ENCODE measurements at regions not wholly inside any gene's neighbourhood (a gene's known extent, or its start where the extent isn't known, plus 50 kb on each side); places are given as distances from the start of the nearest gene placed in this dataset.
"Not testable (repeated sequence)": the region's sequence is repeated elsewhere in the genome, so short reads cannot be mapped to it uniquely, and the experiment has no call there.

- H2AK5ac ChIP-seq (ENCODE audit: low read length, severe bottlenecking); H3K36me3 ChIP-seq (ENCODE audit: control insufficient read depth in 1 of 2, insufficient read depth in 2 of 2, low read depth in 1 of 2, low read length in 2 of 2); H3K18ac ChIP-seq (ENCODE audit: low read depth in 1 of 2, low read length in 2 of 2); H3K23ac ChIP-seq (ENCODE audit: low read length in 2 of 2); H2BK120ac ChIP-seq (ENCODE audit: low read depth, low read length); H3K27ac ChIP-seq (ENCODE audit: low read length, poor library complexity, severe bottlenecking); H4K8ac ChIP-seq (ENCODE audit: low read length); H3K9ac ChIP-seq (ENCODE audit: low read length); H3K9me3 ChIP-seq (ENCODE audit: control insufficient read depth, low read length); H2BK15ac ChIP-seq (ENCODE audit: low read depth, poor library complexity, severe bottlenecking); H3K79me1 ChIP-seq (replicated peaks; ENCODE audit: low read length, poor library complexity, severe bottlenecking); H3K4ac ChIP-seq (ENCODE audit: low read depth in 1 of 2, low read length in 2 of 2); H3K14ac ChIP-seq (ENCODE audit: low read length in 2 of 2); H4K91ac ChIP-seq (ENCODE audit: low read length); H2BK12ac ChIP-seq (ENCODE audit: low read length in 2 of 2); H2BK5ac ChIP-seq (ENCODE audit: low read depth, low read length, poor library complexity, severe bottlenecking): not testable (repeated sequence)
- peak; percentile 34 for DNase-seq
- Histone ChIP-seq H3K4me2 (ENCODE audit: low read length, poor library complexity, severe bottlenecking) (peak overlapping the region; percentile 86), H3K4me1 (ENCODE audit: control insufficient read depth, insufficient read depth, low read depth, low read length) (peaks cover 11% of the 10 kb centered on the region), H3K27me3 (ENCODE audit: control insufficient read depth in 1 of 2, insufficient read depth in 1 of 2, low read length in 2 of 2) (peaks cover 12 to 33% of the 10 kb centered on the region in 2 experiments), H2AFZ (ENCODE audit: low read depth, low read length) (peak overlapping the region; percentile 11), H3K4me3 (ENCODE audit: insufficient read depth in 1 of 2, low read depth in 1 of 2, low read length in 2 of 2) (peak overlapping the region; percentile 38 to 49)
- 12% methylated on average over 34 of the region's 34 CpGs for WGBS
Observed at GRCh38 chr1:148361427-148362215, 121.5 kb downstream of the PPIAL4G start.

GRCh38 chr1:148357037-148357436, 126.1 kb downstream of the PPIAL4G start:
- H2BK12ac ChIP-seq (ENCODE audit: low read length in 2 of 2), result no peak overlapping the region
- H2BK15ac ChIP-seq (ENCODE audit: low read depth, poor library complexity, severe bottlenecking), result no peak overlapping the region
- H3K14ac ChIP-seq (ENCODE audit: low read length in 2 of 2), result no peak overlapping the region
- H3K4me2 ChIP-seq (ENCODE audit: low read length, poor library complexity, severe bottlenecking), result no peak overlapping the region
- 84% methylated on average over 1 of the region's 1 CpG for WGBS
- H3K4ac ChIP-seq (ENCODE audit: low read depth in 1 of 2, low read length in 2 of 2), result no peak overlapping the region
- no peak overlapping the region for H2BK5ac ChIP-seq (ENCODE audit: low read depth, low read length, poor library complexity, severe bottlenecking)
- H3K9ac ChIP-seq (ENCODE audit: low read length), result no peak overlapping the region
- no peak overlapping the region for H3K4me3 ChIP-seq (ENCODE audit: insufficient read depth in 1 of 2, low read depth in 1 of 2, low read length in 2 of 2)
- H3K36me3 ChIP-seq (ENCODE audit: control insufficient read depth in 1 of 2, insufficient read depth in 2 of 2, low read depth in 1 of 2, low read length in 2 of 2), result no peaks in the 10 kb centered on the region
- H2AK5ac ChIP-seq (ENCODE audit: low read length, severe bottlenecking), result no peak overlapping the region
- H2AFZ ChIP-seq (ENCODE audit: low read depth, low read length), result no peak overlapping the region
- no peak for DNase-seq
- no peak overlapping the region for H4K91ac ChIP-seq (ENCODE audit: low read length)
- peaks cover 43 to 44% of the 10 kb centered on the region in 2 experiments for H3K27me3 ChIP-seq (ENCODE audit: control insufficient read depth in 1 of 2, insufficient read depth in 1 of 2, low read length in 2 of 2)
- H2BK120ac ChIP-seq (ENCODE audit: low read depth, low read length), result no peak overlapping the region
- peaks cover 8% of the 10 kb centered on the region for H3K4me1 ChIP-seq (ENCODE audit: control insufficient read depth, insufficient read depth, low read depth, low read length)
- H3K9me3 ChIP-seq (ENCODE audit: control insufficient read depth, low read length), result no peaks in the 10 kb centered on the region
- H4K8ac ChIP-seq (ENCODE audit: low read length), result no peak overlapping the region
- no peak overlapping the region for H3K23ac ChIP-seq (ENCODE audit: low read length in 2 of 2)
- H3K18ac ChIP-seq (ENCODE audit: low read depth in 1 of 2, low read length in 2 of 2), result no peak overlapping the region
- H3K79me1 ChIP-seq (replicated peaks; ENCODE audit: low read length, poor library complexity, severe bottlenecking), result no peaks in the 10 kb centered on the region
- no peak overlapping the region for H3K27ac ChIP-seq (ENCODE audit: low read length, poor library complexity, severe bottlenecking)

GRCh38 chr1:148355976-148356375, 127.1 kb downstream of the PPIAL4G start:
- no peak overlapping the region for H4K91ac ChIP-seq (ENCODE audit: low read length)
- H3K79me1 ChIP-seq (replicated peaks; ENCODE audit: low read length, poor library complexity, severe bottlenecking), result no peaks in the 10 kb centered on the region
- H3K27me3 ChIP-seq (ENCODE audit: control insufficient read depth in 1 of 2, insufficient read depth in 1 of 2, low read length in 2 of 2), result peaks cover 46 to 47% of the 10 kb centered on the region in 2 experiments
- no peak overlapping the region for H3K23ac ChIP-seq (ENCODE audit: low read length in 2 of 2)
- no peak overlapping the region for H3K27ac ChIP-seq (ENCODE audit: low read length, poor library complexity, severe bottlenecking)
- H2BK5ac ChIP-seq (ENCODE audit: low read depth, low read length, poor library complexity, severe bottlenecking), result no peak overlapping the region
- H3K4me3 ChIP-seq (ENCODE audit: insufficient read depth in 1 of 2, low read depth in 1 of 2, low read length in 2 of 2), result no peak overlapping the region
- DNase-seq, result no peak
- H3K18ac ChIP-seq (ENCODE audit: low read depth in 1 of 2, low read length in 2 of 2), result no peak overlapping the region
- peaks cover 3% of the 10 kb centered on the region for H3K4me1 ChIP-seq (ENCODE audit: control insufficient read depth, insufficient read depth, low read depth, low read length)
- no peak overlapping the region for H2AFZ ChIP-seq (ENCODE audit: low read depth, low read length)
- H4K8ac ChIP-seq (ENCODE audit: low read length), result no peak overlapping the region
- H2AK5ac ChIP-seq (ENCODE audit: low read length, severe bottlenecking), result no peak overlapping the region
- no peaks in the 10 kb centered on the region for H3K9me3 ChIP-seq (ENCODE audit: control insufficient read depth, low read length)
- no peak overlapping the region for H2BK12ac ChIP-seq (ENCODE audit: low read length in 2 of 2)
- H3K14ac ChIP-seq (ENCODE audit: low read length in 2 of 2), result no peak overlapping the region
- H3K4ac ChIP-seq (ENCODE audit: low read depth in 1 of 2, low read length in 2 of 2), result no peak overlapping the region
- H3K4me2 ChIP-seq (ENCODE audit: low read length, poor library complexity, severe bottlenecking), result no peak overlapping the region
- no peak overlapping the region for H3K9ac ChIP-seq (ENCODE audit: low read length)
- no peak overlapping the region for H2BK15ac ChIP-seq (ENCODE audit: low read depth, poor library complexity, severe bottlenecking)
- no peaks in the 10 kb centered on the region for H3K36me3 ChIP-seq (ENCODE audit: control insufficient read depth in 1 of 2, insufficient read depth in 2 of 2, low read depth in 1 of 2, low read length in 2 of 2)
- H2BK120ac ChIP-seq (ENCODE audit: low read depth, low read length), result no peak overlapping the region
- WGBS, result 86% methylated on average over 1 of the region's 2 CpGs

- Histone ChIP-seq H3K9me3 (ENCODE audit: control insufficient read depth, low read length) (no peaks in the 10 kb centered on the region), H3K4ac (ENCODE audit: low read depth in 1 of 2, low read length in 2 of 2) (no peak overlapping the region), H4K91ac (ENCODE audit: low read length) (no peak overlapping the region), H3K4me3 (ENCODE audit: insufficient read depth in 1 of 2, low read depth in 1 of 2, low read length in 2 of 2) (no peak overlapping the region), H3K18ac (ENCODE audit: low read depth in 1 of 2, low read length in 2 of 2) (no peak overlapping the region), H3K36me3 (ENCODE audit: control insufficient read depth in 1 of 2, insufficient read depth in 2 of 2, low read depth in 1 of 2, low read length in 2 of 2) (no peaks in the 10 kb centered on the region), H3K14ac (ENCODE audit: low read length in 2 of 2) (no peak overlapping the region), H3K27me3 (ENCODE audit: control insufficient read depth in 1 of 2, insufficient read depth in 1 of 2, low read length in 2 of 2) (peaks cover 55 to 58% of the 10 kb centered on the region in 2 experiments), H3K23ac (ENCODE audit: low read length in 2 of 2) (no peak overlapping the region), H3K4me2 (ENCODE audit: low read length, poor library complexity, severe bottlenecking) (no peak overlapping the region), H3K4me1 (ENCODE audit: control insufficient read depth, insufficient read depth, low read depth, low read length) (peaks cover 3% of the 10 kb centered on the region), H2BK5ac (ENCODE audit: low read depth, low read length, poor library complexity, severe bottlenecking) (no peak overlapping the region), H2BK12ac (ENCODE audit: low read length in 2 of 2) (no peak overlapping the region), H2BK120ac (ENCODE audit: low read depth, low read length) (no peak overlapping the region), H3K9ac (ENCODE audit: low read length) (no peak overlapping the region), H2BK15ac (ENCODE audit: low read depth, poor library complexity, severe bottlenecking) (no peak overlapping the region), H3K79me1 (replicated peaks; ENCODE audit: low read length, poor library complexity, severe bottlenecking) (no peaks in the 10 kb centered on the region), H2AFZ (ENCODE audit: low read depth, low read length) (no peak overlapping the region), H3K27ac (ENCODE audit: low read length, poor library complexity, severe bottlenecking) (no peak overlapping the region), H2AK5ac (ENCODE audit: low read length, severe bottlenecking) (no peak overlapping the region), H4K8ac (ENCODE audit: low read length) (no peak overlapping the region)
- DNase-seq, result no peak
- 81% methylated on average over 15 of the region's 15 CpGs for WGBS
Observed at GRCh38 chr1:148354913-148355308, 128.2 kb downstream of the PPIAL4G start.

Measured in mesenchymal stem cell (in vitro differentiated cells and primary cell).